Karpas-422 (cell line): ENCODE measurements at regions not wholly inside any gene's neighbourhood (a gene's known extent, or its start where the extent isn't known, plus 50 kb on each side); places are given as distances from the start of the nearest gene placed in this dataset.

ENCODE experiments used
- DNase-seq: peaks from one replicate; pipeline ENCODE4 v3.0.0-alpha.2; 2015
- H2AFZ ChIP-seq: fragments of 200-600 bp; sonication (generic); 2 replicates; pipeline ENCODE4 v1.6.1; 2014; ENCODE audit warnings: antibody characterized with exemption, low read length, mixed read lengths
- H3K27ac ChIP-seq: fragments of 200-600 bp; sonication (generic); 2 replicates; pipeline ENCODE4 v1.5.1; 2014; ENCODE audit warnings: mild to moderate bottlenecking, low read length, moderate library complexity
- H3K27me3 ChIP-seq: fragments of 200-600 bp; sonication (generic); 2 replicates; pipeline ENCODE4 v1.6.1; 2014; ENCODE audit warnings: low read length, mixed read lengths
- H3K36me3 ChIP-seq: fragments of 200-600 bp; sonication (generic); 2 replicates; pipeline ENCODE4 v1.6.1; 2014; ENCODE audit warnings: low read length, mixed read lengths; ENCODE audit not compliant: insufficient read depth
- H3K4me1 ChIP-seq: fragments of 200-600 bp; sonication (generic); 2 replicates; pipeline ENCODE4 v1.6.1; 2014; ENCODE audit warnings: mild to moderate bottlenecking, low read length, mixed read lengths
- H3K4me2 ChIP-seq: fragments of 200-600 bp; sonication (generic); 2 replicates; pipeline ENCODE4 v1.6.1; 2014; ENCODE audit warnings: low read length, low read depth, mild to moderate bottlenecking; ENCODE audit not compliant: poor library complexity, severe bottlenecking
- H3K4me3 ChIP-seq: fragments of 200-600 bp; sonication (generic); 2 replicates; pipeline ENCODE4 v1.5.1; 2014; ENCODE audit warnings: mild to moderate bottlenecking, antibody characterized with exemption, low read length, mixed read lengths
- H3K79me2 ChIP-seq: fragments of 200-600 bp; sonication (generic); 2 replicates; pipeline ENCODE4 v1.6.1; 2014; ENCODE audit warnings: mild to moderate bottlenecking, low read length, mixed read lengths
- H3K9ac ChIP-seq: fragments of 200-600 bp; sonication (generic); 2 replicates; pipeline ENCODE4 v1.6.0; 2014; ENCODE audit warnings: low read length
- H3K9me2 ChIP-seq: fragments of 200-600 bp; sonication (generic), shearing (Covaris generic); replicated peaks from 2 replicates; pipeline ENCODE4 v1.6.0; 2014; ENCODE audit warnings: mild to moderate bottlenecking, low read length, moderate library complexity; ENCODE audit not compliant: insufficient read depth
- H3K9me3 ChIP-seq: fragments of 300-700, 200-600 bp; sonication (generic); 2 replicates; pipeline ENCODE4 v1.6.1; 2014; ENCODE audit warnings: low read length, mixed read lengths
- H4K20me1 ChIP-seq: fragments of 200-600 bp; sonication (generic); 2 replicates; pipeline ENCODE4 v1.6.1; 2014; ENCODE audit warnings: mild to moderate bottlenecking, antibody characterized with exemption, low read length, low read depth; ENCODE audit not compliant: insufficient read depth

DNA sequence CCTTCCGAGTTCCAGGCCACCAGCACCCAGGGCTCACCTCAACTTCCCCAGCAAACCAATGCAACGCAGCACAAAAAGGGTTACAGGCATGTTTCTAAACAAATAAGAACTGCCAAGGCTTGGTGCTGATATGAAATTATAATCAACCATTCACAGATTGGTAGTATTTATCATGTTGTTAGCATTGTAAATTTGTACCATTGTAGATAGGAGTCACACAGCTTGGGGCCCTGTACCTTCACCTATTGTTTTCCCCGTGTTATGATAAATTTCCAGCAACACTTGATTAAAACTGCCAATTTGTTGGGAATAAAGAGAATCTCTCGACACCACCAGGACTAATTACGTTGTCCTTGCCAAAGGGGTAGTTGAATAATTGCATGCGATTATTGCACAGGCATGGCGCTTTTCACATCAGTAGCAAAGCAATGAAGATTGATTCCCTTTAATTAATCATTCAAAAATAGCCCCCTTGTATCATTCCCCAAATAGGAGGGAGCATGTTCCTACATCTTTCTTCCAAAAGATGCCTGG, 454.1 kb downstream of the ZNF608 start:
- Histone ChIP-seq H3K4me1 (no peaks in the 10 kb centered on the region), H3K9ac (no peak overlapping the region), H3K4me3 (no peak overlapping the region), H2AFZ (no peak overlapping the region; the same call in 1 of the 2 replicates), H3K27me3 (no peaks in the 10 kb centered on the region), H3K4me2 (no peak overlapping the region), H4K20me1 (no peaks in the 10 kb centered on the region), H3K79me2 (no peaks in the 10 kb centered on the region), H3K9me3 (no peaks in the 10 kb centered on the region), H3K27ac (no peak overlapping the region), H3K36me3 (no peaks in the 10 kb centered on the region), H3K9me2 (no peaks in the 10 kb centered on the region)
- no peak for DNase-seq

DNA sequence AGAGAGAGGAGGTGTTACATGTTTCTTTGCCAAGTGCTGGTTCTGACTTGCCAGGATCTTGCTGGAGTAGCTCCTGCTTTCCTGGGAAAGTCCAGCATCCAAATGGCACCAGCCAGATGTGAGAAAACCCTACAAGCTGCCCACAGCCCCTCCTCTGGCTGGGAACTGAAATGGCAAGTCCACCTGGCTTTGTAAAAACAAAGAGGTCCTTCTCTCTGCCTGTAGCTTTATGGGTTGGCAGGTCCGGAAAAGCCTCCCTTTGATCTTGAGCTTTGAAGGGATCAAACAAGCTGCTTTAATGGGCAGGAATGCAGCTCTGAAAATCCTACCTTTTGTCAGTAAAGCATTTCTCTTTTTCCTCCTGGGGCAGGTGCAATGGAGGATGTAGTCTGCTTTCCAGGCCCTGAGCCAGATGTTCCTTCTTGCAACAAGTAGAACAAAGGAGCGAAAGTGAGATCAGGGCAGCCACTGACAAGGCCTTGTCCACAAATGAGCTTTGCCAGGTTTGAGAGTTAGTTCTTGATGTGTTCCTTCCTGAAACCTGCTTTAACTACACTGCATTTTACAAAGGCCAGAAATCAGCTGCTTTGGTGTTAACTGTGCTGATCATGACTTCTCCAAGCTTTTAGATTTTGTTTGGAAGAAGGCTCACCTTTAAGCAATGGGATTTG, 456.7 kb downstream of the ZNF608 start:
- Histone ChIP-seq H3K79me2 (no peaks in the 10 kb centered on the region), H3K4me1 (no peaks in the 10 kb centered on the region), H3K4me3 (no peak overlapping the region), H3K27me3 (no peaks in the 10 kb centered on the region), H3K9me3 (no peaks in the 10 kb centered on the region), H3K4me2 (no peak overlapping the region), H3K9me2 (no peaks in the 10 kb centered on the region), H3K36me3 (no peaks in the 10 kb centered on the region), H3K27ac (no peak overlapping the region), H2AFZ (no peak overlapping the region), H3K9ac (no peak overlapping the region), H4K20me1 (no peaks in the 10 kb centered on the region)
- no peak for DNase-seq

DNA sequence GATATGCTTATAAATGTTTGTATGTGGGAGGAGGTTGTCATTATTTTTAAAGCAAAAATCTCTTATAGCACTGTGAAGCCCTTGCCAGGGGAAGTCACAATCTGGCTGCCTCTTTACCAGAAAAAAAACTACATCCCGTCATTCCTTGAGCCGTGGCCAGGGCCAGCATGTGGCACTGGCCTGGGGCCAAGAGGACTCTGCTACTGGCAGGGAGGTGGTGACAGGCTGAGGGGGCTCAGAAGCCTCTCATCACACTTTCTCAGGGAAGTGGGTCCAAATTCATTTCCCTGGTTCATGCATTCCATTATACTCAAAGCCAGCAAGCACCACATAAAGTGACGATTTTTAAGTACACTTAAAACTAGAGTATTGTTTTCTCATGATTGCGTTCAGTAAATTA, 457.3 kb downstream of the ZNF608 start:
- H3K4me1 ChIP-seq = no peaks in the 10 kb centered on the region
- no peaks in the 10 kb centered on the region for H3K9me2 ChIP-seq
- H3K79me2 ChIP-seq = no peaks in the 10 kb centered on the region
- H3K4me2 ChIP-seq = no peak overlapping the region
- H3K9ac ChIP-seq = no peak overlapping the region
- H3K36me3 ChIP-seq = no peaks in the 10 kb centered on the region
- H3K9me3 ChIP-seq = no peaks in the 10 kb centered on the region
- DNase-seq = no peak
- no peak overlapping the region for H2AFZ ChIP-seq
- H3K27ac ChIP-seq = no peak overlapping the region
- H3K4me3 ChIP-seq = no peak overlapping the region
- H3K27me3 ChIP-seq = no peaks in the 10 kb centered on the region
- no peaks in the 10 kb centered on the region for H4K20me1 ChIP-seq

DNA sequence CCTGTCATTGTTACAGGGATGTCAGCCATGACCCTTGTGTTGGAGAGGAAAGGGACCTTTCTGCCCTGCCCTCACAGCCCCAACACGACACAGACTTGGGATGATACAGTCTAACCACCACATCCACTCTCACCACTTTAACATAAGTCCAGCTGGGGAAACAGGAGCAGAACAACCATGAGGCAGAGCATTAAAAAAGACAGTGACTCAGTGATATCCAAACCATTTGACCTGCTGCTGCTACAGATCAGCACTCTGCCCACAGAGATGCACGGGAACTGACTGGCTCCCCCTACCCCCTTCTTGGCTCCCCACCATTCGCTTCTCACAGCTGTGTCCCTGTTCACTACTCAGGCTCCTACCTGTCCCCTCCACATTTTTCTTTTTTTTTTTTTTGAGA, 458.6 kb downstream of the ZNF608 start:
- no peaks in the 10 kb centered on the region for H3K9me3 ChIP-seq
- no peak overlapping the region for H3K9ac ChIP-seq
- H3K79me2 ChIP-seq = no peaks in the 10 kb centered on the region
- H3K36me3 ChIP-seq = no peaks in the 10 kb centered on the region
- DNase-seq = no peak
- no peak overlapping the region for H2AFZ ChIP-seq
- no peak overlapping the region for H3K4me2 ChIP-seq
- H3K4me1 ChIP-seq = no peaks in the 10 kb centered on the region
- no peaks in the 10 kb centered on the region for H3K9me2 ChIP-seq
- no peak overlapping the region for H3K27ac ChIP-seq
- H3K27me3 ChIP-seq = no peaks in the 10 kb centered on the region
- H3K4me3 ChIP-seq = no peak overlapping the region
- no peaks in the 10 kb centered on the region for H4K20me1 ChIP-seq

DNA sequence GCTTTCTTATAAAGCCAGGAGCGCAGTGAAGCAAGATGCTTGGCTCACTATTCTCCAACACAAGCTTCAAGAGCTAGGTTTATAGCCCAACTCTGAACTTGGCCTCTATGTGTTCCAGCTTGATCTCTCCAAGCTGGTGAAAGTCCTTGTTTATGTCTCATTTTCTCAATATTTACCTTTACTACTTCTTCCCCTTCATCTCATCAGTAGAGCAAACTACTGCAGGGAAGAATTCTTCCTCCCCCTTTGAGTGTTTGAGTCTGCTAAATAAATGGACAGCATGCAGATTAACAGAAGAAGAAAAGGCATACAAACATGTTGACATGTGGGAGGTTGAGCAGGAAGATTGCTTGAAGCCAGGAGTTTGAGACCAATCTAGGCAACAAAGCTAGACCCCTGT, 460.7 kb downstream of the ZNF608 start:
- Histone ChIP-seq H3K27me3 (no peaks in the 10 kb centered on the region), H3K4me3 (no peak overlapping the region), H3K9me2 (no peaks in the 10 kb centered on the region), H3K4me2 (no peak overlapping the region), H3K9me3 (no peaks in the 10 kb centered on the region), H3K36me3 (no peaks in the 10 kb centered on the region), H4K20me1 (no peaks in the 10 kb centered on the region), H3K27ac (no peak overlapping the region), H3K4me1 (no peaks in the 10 kb centered on the region), H3K9ac (no peak overlapping the region), H3K79me2 (no peaks in the 10 kb centered on the region), H2AFZ (no peak overlapping the region)
- DNase-seq = no peak

DNA sequence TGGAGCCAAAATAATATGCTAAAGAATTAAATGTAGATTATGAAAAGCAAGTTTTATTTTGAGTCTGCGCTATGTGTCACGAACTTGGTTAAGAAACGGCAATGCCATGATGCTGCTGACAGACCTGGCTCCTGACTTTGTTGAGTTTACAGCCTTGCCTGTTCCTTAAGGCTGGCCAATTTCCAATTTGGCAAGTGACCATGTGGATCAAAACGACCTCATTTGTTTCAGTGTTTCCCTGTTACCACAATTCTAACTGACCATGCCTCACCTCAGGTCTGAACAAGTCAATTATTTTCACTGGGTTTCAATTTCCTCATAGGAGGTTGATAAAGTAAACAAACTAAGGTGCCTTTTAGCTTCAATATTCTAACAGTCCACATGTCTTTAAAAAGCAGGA, 461.4 kb downstream of the ZNF608 start:
- H3K36me3 ChIP-seq = no peaks in the 10 kb centered on the region
- no peaks in the 10 kb centered on the region for H3K79me2 ChIP-seq
- H3K4me1 ChIP-seq = no peaks in the 10 kb centered on the region
- no peak overlapping the region for H3K4me3 ChIP-seq
- H2AFZ ChIP-seq = no peak overlapping the region
- H4K20me1 ChIP-seq = no peaks in the 10 kb centered on the region
- no peak overlapping the region for H3K4me2 ChIP-seq
- no peaks in the 10 kb centered on the region for H3K27me3 ChIP-seq
- no peaks in the 10 kb centered on the region for H3K9me3 ChIP-seq
- no peaks in the 10 kb centered on the region for H3K9me2 ChIP-seq
- no peak overlapping the region for H3K27ac ChIP-seq
- DNase-seq = no peak
- H3K9ac ChIP-seq = no peak overlapping the region

DNA sequence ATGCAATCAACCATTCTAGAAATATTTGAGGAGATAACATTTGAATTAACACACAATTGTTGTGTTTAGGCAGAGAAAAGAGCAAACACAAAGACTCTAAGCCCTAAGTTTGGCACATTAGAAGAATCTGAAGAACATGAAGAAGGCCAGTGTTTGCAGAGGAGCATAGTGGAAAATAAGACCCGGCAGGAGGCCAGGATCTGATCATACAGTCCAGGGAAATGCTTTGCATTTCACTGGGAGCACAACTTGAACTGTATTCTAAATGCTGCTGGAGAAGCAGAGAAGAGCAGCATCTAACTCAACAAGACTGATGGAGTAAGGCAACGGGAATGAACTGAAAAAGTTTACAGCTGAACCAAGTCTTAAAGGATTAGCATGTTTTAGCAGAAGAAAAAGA, 463.4 kb downstream of the ZNF608 start:
- Histone ChIP-seq H2AFZ (no peak overlapping the region), H3K4me1 (no peaks in the 10 kb centered on the region), H3K9ac (no peak overlapping the region), H4K20me1 (no peaks in the 10 kb centered on the region), H3K9me3 (no peaks in the 10 kb centered on the region), H3K4me2 (no peak overlapping the region), H3K27me3 (no peaks in the 10 kb centered on the region), H3K9me2 (no peaks in the 10 kb centered on the region), H3K4me3 (no peak overlapping the region), H3K36me3 (no peaks in the 10 kb centered on the region), H3K79me2 (no peaks in the 10 kb centered on the region), H3K27ac (no peak overlapping the region)
- no peak for DNase-seq

DNA sequence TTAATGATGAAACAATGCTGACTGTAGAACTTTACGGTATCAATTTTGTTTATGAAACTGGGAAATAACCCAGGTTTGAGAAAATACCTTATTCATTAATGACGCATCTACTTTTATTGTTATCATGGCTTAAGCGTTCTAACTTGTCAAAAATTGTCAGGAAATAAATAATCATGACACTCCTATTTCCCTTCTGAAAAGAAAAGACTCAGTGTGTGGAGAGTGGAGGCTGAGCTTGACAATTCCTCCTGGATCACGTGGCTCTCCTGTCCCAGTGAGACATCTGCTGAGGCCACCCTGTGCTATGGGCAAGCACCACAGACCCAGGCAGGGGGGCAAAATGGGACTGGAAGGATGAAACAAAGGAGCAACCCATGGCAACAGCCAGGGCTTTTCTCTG, 466.4 kb downstream of the ZNF608 start:
- no peak overlapping the region for H3K4me3 ChIP-seq
- H3K36me3 ChIP-seq = no peaks in the 10 kb centered on the region
- no peaks in the 10 kb centered on the region for H3K27me3 ChIP-seq
- no peaks in the 10 kb centered on the region for H3K4me1 ChIP-seq
- no peaks in the 10 kb centered on the region for H4K20me1 ChIP-seq
- no peak for DNase-seq
- H3K9me3 ChIP-seq = no peaks in the 10 kb centered on the region
- H3K9me2 ChIP-seq = no peaks in the 10 kb centered on the region
- H3K79me2 ChIP-seq = no peaks in the 10 kb centered on the region
- H3K9ac ChIP-seq = no peak overlapping the region
- H2AFZ ChIP-seq = no peak overlapping the region
- H3K4me2 ChIP-seq = no peak overlapping the region
- H3K27ac ChIP-seq = no peak overlapping the region
